HG03442 (cell line): ENCODE measurements at regions not wholly inside any gene's neighbourhood (a gene's known extent, or its start where the extent isn't known, plus 50 kb on each side); places are given as distances from the start of the nearest gene placed in this dataset.
"Not testable (repeated sequence)": the region's sequence is repeated elsewhere in the genome, so short reads cannot be mapped to it uniquely, and the experiment has no call there.

ENCODE experiments used
- ATAC-seq: cut with Tn5 transposase; IDR thresholded peaks from one replicate; pipeline ENCODE4 v1.9.1; 2021; ENCODE audit warnings: mild to moderate bottlenecking, moderate library complexity; ENCODE audit not compliant: unreplicated experiment

DNA sequence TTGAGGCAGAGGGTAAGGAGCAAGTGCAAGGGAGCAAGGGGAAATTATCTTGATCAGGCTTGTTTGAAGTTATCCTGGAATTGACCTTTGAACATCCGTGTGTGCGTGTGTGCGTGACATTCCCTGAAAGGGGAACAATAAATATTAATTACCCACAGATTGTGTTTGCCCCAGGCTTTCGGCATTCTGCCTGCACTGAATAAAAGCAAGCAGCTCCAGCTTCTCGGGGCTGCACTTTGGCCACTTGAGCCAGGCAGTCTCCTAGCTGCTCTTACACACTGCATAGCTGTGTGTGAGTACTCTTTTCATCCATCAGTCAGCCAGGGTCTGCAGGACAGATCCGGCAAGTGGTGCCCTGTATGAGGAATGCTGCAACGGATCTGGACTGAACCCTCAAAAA is 107.7 kb upstream of the BTN3A2 start:
- ATAC-seq = no peak

- no peak for ATAC-seq
These were observed 106.6 kb upstream of the BTN3A2 start for GRCh38 chr6:26258212-26258977.

GRCh38 chr6:26260110-26260637 is 104.8 kb upstream of the BTN3A2 start:
- ATAC-seq = no peak

DNA sequence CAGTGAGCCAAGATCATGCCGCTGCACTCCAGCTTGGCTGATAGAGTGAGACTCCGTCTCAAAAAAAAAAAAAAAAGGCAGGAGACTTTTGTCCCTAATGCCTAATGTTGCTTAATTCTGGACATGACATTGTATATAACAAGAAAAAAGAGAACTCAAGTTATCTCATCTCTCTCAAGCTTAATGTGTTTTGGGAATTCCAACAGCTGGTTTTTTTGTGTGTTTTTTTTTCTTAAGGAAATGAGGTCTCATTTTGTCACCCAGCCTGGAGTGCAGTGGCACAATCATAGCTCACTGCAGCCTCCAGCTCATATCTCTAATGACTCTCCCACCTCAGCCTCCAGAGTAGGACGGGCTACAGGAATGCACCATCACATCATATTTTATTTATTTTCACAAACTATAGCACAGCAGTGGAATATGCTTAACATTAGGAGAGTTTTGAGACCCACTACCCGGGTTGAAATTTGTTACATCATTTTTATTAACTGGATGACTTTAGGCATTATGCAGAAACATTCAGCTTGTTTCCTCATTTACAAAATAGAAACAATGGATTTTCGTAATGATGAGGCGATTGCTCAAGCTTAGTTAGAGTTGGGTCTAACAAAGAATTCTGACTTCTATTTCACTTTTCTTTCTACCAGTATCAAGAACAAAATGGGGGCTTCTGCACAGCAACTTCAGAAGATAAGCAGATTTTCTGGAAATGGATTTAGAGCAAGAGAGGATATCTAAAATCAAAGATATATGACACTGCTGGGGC is 104.1 kb upstream of the BTN3A2 start:
- ATAC-seq = no peak

GRCh38 chr6:26264547-26264946 is 100.5 kb upstream of the BTN3A2 start:
- no peak for ATAC-seq

DNA sequence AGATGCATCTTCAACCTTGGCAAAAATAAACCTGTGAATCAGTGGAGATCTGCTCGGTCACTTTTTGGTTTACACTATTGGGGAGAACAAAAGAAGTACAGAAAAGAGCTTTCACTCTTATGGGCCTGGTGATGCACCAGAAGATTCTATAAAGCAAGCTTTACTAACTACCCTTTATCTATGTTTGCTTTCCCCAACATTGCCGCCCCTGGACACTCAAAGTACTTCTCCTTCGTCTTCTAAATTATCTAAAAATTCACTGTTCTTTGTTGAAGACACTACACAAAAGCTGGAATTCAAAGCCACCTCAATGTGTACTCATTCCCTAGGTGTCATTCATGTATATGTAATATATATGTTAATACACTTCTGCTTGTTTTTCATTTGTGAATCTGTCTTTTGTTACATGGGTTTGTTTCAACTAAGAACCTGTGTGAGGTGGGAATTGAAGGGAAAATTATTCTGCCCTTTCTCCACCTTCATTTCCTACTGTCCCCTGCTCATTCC is 97.9 kb upstream of the BTN3A2 start:
- no peak for ATAC-seq

DNA sequence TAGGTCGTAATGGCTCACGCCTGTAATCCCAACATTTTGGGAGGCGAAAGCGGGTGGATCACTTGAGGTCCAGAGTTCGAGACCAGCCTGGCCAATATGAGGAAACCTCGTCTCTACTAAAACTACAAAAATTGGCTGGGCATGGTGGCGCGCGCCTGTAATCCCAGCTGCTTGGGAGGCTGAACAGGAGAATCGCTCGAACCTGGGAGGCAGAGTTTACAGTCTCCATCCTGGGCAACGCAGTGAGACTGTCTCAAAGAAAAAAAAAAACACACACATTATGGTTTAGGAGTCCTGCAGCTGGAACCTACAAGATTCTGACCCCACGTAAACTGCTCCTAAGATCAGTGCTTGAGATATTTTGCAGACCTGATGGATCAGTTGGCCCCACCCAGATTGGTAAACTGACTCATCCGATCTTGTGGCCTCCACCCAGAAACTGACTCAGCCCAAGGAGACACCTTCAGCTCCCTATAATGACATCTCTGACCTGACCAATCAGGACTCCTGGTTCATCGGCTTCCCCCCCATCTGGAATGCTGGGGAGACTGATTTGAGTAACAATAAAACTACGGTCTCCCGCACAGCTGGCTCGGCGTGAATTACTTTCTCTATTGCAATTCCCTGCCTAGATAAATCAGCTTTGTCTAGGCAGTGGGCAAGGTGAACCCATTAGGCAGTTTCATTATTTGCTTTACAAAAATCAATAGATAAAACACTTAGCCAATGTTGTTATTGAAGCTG is 96.2 kb upstream of the BTN3A2 start:
- ATAC-seq = no peak

DNA sequence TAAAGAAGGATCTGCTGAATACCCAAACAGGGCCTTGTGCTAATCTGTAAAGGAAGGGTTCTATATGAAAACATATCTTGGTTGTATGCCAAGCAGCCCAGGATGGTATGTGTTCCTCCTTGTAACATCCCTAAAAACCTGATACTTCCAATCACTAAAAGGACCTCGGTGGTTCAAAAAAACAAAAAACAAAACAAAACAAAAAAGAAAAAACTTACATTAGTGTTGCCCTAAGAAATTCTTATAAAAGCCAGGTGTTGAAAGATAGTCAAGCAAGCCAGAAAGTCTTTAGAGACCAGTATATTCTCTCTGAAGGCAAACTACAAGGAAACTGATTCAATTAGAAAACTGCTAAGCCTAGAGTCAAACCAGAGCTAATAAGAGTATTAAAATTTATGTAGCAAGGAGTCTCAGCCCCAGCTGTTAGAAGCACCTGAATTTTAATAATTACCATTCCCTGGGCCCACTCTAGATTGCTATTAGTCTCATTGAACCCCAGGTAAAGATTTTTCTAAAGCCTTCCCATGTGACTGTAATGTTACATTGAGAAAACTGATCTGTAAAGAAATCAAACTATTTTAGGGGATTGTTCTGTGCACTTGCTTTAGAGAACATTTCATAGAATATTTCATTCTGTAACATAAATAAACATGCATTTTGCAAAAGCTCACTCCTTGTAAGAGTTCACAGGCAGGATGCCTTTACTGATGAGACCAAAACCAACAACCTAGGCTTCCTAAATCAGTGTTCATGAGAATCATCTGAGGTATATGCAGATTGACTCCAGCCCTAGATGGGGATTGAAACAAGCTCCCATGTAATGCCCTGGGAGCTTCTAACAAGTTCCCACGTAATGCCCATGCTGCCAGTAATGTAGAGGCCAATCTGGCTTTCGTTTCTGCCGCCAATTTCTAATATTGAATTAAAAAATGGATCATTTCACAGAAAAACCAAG is 95.2 kb upstream of the BTN3A2 start:
- ATAC-seq = no peak

GRCh38 chr6:26270486-26270861 is 94.5 kb upstream of the BTN3A2 start:
- ATAC-seq = no peak

GRCh38 chr6:26270903-26271667 is 93.9 kb upstream of the BTN3A2 start:
- peak; percentile 34 for ATAC-seq

GRCh38 chr6:26271668-26272024 is 93.4 kb upstream of the BTN3A2 start:
- ATAC-seq = no peak

DNA sequence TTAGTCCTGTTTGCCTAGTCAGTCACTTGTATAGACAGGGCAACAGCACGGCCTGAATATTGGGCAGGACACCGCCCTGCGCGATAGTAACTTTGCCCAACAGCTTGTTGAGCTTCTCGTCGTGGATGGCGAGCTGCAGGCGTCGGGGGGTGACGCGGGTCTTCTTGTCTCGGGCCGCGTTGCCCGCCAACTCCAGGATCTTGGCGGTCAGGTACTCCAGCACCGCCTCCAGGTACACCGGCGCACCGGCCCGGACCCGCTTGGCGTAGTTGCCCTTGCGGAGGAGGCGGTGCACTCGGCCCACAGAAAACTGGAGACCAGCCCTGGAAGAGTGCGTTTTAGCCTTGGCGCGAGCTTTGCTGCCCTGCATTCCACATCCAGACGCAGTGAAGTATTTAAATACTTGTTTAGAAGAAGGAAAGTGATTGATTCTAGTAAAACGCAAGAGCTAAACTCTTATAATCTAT is 92.8 kb upstream of the BTN3A2 start:
- peak; percentile 21 for ATAC-seq

DNA sequence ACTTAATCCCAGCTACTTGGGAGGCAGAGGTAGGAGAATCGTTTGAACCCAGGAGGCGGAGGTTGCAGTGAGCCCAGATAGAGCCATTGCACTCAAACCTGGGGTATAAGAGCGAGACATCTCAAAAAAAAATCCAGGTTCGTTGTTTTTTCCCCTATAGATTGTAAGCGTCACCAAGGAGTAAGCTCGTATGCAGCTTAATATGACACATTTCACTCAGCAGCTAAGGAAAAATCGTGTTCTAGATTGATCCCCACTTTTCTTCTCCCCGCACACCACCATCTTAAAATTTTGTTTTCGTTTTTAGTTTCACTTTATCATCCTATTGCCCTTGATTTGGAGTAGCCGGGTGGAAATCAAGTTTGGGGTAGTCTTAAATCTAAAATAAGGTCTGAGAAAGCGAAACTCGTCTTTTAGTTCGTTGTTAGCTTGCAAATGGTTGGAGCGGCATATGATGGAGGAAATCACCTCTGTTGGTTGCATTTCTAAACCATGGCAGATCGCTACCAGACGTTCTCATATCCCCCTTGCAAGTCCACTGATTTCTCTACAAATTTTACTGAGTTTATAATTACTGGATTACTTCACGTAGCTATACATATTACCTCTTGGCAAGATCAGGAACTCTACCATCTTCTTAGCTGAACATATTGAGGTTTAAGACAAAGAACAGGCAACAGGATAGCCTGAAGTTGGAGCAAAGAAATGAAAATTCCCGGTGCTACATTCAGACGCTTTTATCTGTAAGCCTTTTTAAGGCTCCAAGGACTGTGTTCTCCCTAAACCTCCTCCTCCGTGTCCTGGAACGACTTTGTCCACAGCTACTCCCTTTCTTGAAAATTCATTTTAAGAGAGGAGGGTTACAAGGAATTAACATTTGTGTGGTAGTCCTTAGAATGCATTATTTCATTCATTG is 91.1 kb upstream of the BTN3A2 start:
- ATAC-seq = no peak

- ATAC-seq = no peak
These were observed 89.3 kb upstream of the BTN3A2 start for GRCh38 chr6:26275663-26276062.

DNA sequence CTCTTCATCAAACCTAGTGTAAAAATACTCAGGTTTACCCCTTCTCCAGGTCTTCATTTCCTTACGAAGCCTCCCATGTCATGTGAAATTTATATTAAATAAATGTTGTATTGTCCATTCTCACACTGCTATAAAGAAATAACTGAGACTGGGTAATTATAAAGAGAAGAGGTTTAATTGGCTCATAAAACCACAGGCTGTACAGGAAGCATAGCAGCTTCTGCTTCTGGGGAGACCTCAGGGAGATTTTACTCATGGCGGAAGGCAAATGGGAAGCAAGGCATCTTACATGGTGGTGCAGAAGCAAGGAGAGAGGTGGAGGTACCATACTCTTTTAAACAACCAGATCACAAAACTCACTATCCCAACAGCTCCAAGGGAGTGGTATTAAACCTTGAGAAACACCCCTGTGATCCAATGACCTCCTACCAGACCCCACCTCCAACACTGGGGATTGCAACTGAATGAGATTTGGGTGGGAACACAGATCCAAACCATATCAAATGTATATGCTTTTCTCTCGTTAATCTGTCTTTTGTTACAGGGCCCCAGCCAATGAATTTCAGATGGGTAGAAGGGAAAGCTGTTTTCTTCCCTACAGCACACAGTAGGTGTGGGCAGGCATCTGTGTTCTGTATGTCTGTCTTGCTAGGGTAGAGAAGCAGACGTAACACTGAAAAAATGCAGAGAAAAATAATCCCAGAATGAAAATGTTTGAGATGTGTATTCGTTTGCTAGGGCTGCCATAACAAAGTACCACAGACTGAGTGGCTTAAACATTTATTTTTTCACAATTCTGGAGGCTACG is 88.0 kb upstream of the BTN3A2 start:
- no peak for ATAC-seq

- ATAC-seq = no peak
These were observed 86.5 kb upstream of the BTN3A2 start for GRCh38 chr6:26278536-26278935.

GRCh38 chr6:26279371-26279770 is 85.6 kb upstream of the BTN3A2 start:
- not testable (repeated sequence) for ATAC-seq
